ENCODE measurements at regions not wholly inside any gene's neighbourhood (a gene's known extent, or its start where the extent isn't known, plus 50 kb on each side); places are given as distances from the start of the nearest gene placed in this dataset.

- H3K4me2 ChIP-seq (ENCODE audit: unreplicated experiment) = no peak overlapping the region
- in situ Hi-C loops (cut with MboI) = no loop called here
- no peaks in the 10 kb centered on the region for H3K9me2 ChIP-seq (ENCODE audit: insufficient read depth)
- no peaks in the 10 kb centered on the region for H3K36me3 ChIP-seq (ENCODE audit: low read depth)
- H3K9ac ChIP-seq = no peak overlapping the region
- no peak overlapping the region for H2AFZ ChIP-seq
- H3K9me3 ChIP-seq (ENCODE audit: low read depth) = no peaks in the 10 kb centered on the region
- 48 to 100% methylated on average over 1 to 2 of the region's 2 CpGs for WGBS, 2 experiments (ENCODE audit: low coverage in 1 of 2, low lambda C conversion rate in 2 of 2, missing lambda C conversion rate in 2 of 2)
- H4K20me1 ChIP-seq (ENCODE audit: insufficient read depth) = no peaks in the 10 kb centered on the region
- H3K4me1 ChIP-seq (ENCODE audit: insufficient read depth) = no peaks in the 10 kb centered on the region
- no peak overlapping the region for H3K27ac ChIP-seq
- H3F3A ChIP-seq (ENCODE audit: insufficient read depth) = no peaks in the 10 kb centered on the region
- no peaks in the 10 kb centered on the region for H3K79me2 ChIP-seq (ENCODE audit: insufficient read depth)
- H3K4me3 ChIP-seq = no peak overlapping the region
- DNase-seq = no peak
- no peak for TF ChIP-seq EZH2 (IDR thresholded peaks at IDR 0.05; ENCODE audit: insufficient read depth, poor library complexity, severe bottlenecking)
- no peak for TF ChIP-seq EZH2phosphoT487 (IDR thresholded peaks at IDR 0.05; ENCODE audit: insufficient read depth, low read depth)
- H3K27me3 ChIP-seq (replicated peaks; ENCODE audit: insufficient read depth) = no peaks in the 10 kb centered on the region
These were observed 464.0 kb upstream of the AUTS2 start for GRCh38 chr7:69134316-69134715.

GRCh38 chr7:69147631-69148030 lies 450.6 kb upstream of the AUTS2 start:
- 26% methylated on average over 2 of the region's 2 CpGs for WGBS, 2 experiments (ENCODE audit: low coverage in 1 of 2, low lambda C conversion rate in 2 of 2, missing lambda C conversion rate in 2 of 2)
- DNase-seq = no peak

GRCh38 chr7:69149804-69150782 lies 448.2 kb upstream of the AUTS2 start:
- no peaks in the 10 kb centered on the region for H3K4me1 ChIP-seq (ENCODE audit: insufficient read depth)
- H3K9ac ChIP-seq = no peak overlapping the region
- H2AFZ ChIP-seq = no peak overlapping the region
- H3K79me2 ChIP-seq (ENCODE audit: insufficient read depth) = no peaks in the 10 kb centered on the region
- H3K27me3 ChIP-seq (replicated peaks; ENCODE audit: insufficient read depth) = no peaks in the 10 kb centered on the region
- H4K20me1 ChIP-seq (ENCODE audit: insufficient read depth) = no peaks in the 10 kb centered on the region
- no peak overlapping the region for H3K4me2 ChIP-seq (ENCODE audit: unreplicated experiment)
- no peaks in the 10 kb centered on the region for H3K9me3 ChIP-seq (ENCODE audit: low read depth)
- TF ChIP-seq EZH2phosphoT487 (IDR thresholded peaks at IDR 0.05; ENCODE audit: insufficient read depth, low read depth) (no peak), EZH2 (IDR thresholded peaks at IDR 0.05; ENCODE audit: insufficient read depth, poor library complexity, severe bottlenecking) (no peak)
- DNase-seq = no peak
- H3F3A ChIP-seq (ENCODE audit: insufficient read depth) = no peaks in the 10 kb centered on the region
- no peak overlapping the region for H3K27ac ChIP-seq
- H3K9me2 ChIP-seq (ENCODE audit: insufficient read depth) = no peaks in the 10 kb centered on the region
- 38 to 41% methylated on average over 12 of the region's 12 CpGs for WGBS, 2 experiments (ENCODE audit: low coverage in 1 of 2, low lambda C conversion rate in 2 of 2, missing lambda C conversion rate in 2 of 2)
- in situ Hi-C loops (cut with MboI) = no loop called here
- H3K36me3 ChIP-seq (ENCODE audit: low read depth) = no peaks in the 10 kb centered on the region
- H3K4me3 ChIP-seq = no peak overlapping the region

More at GRCh38 chr7:69147631-69148030, 450.6 kb upstream of the AUTS2 start:
- Histone ChIP-seq H3K27me3 (replicated peaks; ENCODE audit: insufficient read depth) (no peaks in the 10 kb centered on the region), H3K27ac (no peak overlapping the region), H3K79me2 (ENCODE audit: insufficient read depth) (no peaks in the 10 kb centered on the region), H3K9me2 (ENCODE audit: insufficient read depth) (no peaks in the 10 kb centered on the region), H3K9me3 (ENCODE audit: low read depth) (no peaks in the 10 kb centered on the region), H3K4me1 (ENCODE audit: insufficient read depth) (no peaks in the 10 kb centered on the region), H3K4me3 (no peak overlapping the region), H3K4me2 (ENCODE audit: unreplicated experiment) (no peak overlapping the region), H2AFZ (no peak overlapping the region), H3K36me3 (ENCODE audit: low read depth) (no peaks in the 10 kb centered on the region), H3F3A (ENCODE audit: insufficient read depth) (no peaks in the 10 kb centered on the region), H4K20me1 (ENCODE audit: insufficient read depth) (no peaks in the 10 kb centered on the region), H3K9ac (no peak overlapping the region)
- TF ChIP-seq EZH2 (IDR thresholded peaks at IDR 0.05; ENCODE audit: insufficient read depth, poor library complexity, severe bottlenecking) (no peak), EZH2phosphoT487 (IDR thresholded peaks at IDR 0.05; ENCODE audit: insufficient read depth, low read depth) (no peak)
- in situ Hi-C loops (cut with MboI) = no loop called here

GRCh38 chr7:69162326-69162725 lies 435.9 kb upstream of the AUTS2 start:
- Histone ChIP-seq H3K4me2 (ENCODE audit: unreplicated experiment) (no peak overlapping the region), H3K4me3 (no peak overlapping the region), H3K27ac (no peak overlapping the region), H4K20me1 (ENCODE audit: insufficient read depth) (no peaks in the 10 kb centered on the region), H3K27me3 (replicated peaks; ENCODE audit: insufficient read depth) (no peaks in the 10 kb centered on the region), H3K4me1 (ENCODE audit: insufficient read depth) (no peaks in the 10 kb centered on the region), H3K36me3 (ENCODE audit: low read depth) (no peaks in the 10 kb centered on the region), H3K9me3 (ENCODE audit: low read depth) (no peaks in the 10 kb centered on the region), H3K9me2 (ENCODE audit: insufficient read depth) (no peaks in the 10 kb centered on the region), H3K79me2 (ENCODE audit: insufficient read depth) (no peaks in the 10 kb centered on the region), H3F3A (ENCODE audit: insufficient read depth) (no peaks in the 10 kb centered on the region), H3K9ac (no peak overlapping the region), H2AFZ (no peak overlapping the region)
- no peak for TF ChIP-seq EZH2 (IDR thresholded peaks at IDR 0.05; ENCODE audit: insufficient read depth, poor library complexity, severe bottlenecking)
- no peak for TF ChIP-seq EZH2phosphoT487 (IDR thresholded peaks at IDR 0.05; ENCODE audit: insufficient read depth, low read depth)
- 0 to 3% methylated on average over 1 of the region's 1 CpG for WGBS, 2 experiments (ENCODE audit: low coverage in 1 of 2, low lambda C conversion rate in 2 of 2, missing lambda C conversion rate in 2 of 2)
- no peak for DNase-seq
- in situ Hi-C loops (cut with MboI) = no loop called here

Data from GM23248 (cell line).